ENCODE measurements at regions not wholly inside any gene's neighbourhood (a gene's known extent, or its start where the extent isn't known, plus 50 kb on each side); places are given as distances from the start of the nearest gene placed in this dataset.
A peak's percentile ranks its signal among the peaks of the same experiment; 100 is the strongest.
"Not testable (repeated sequence)": the region's sequence is repeated elsewhere in the genome, so short reads cannot be mapped to it uniquely, and the experiment has no call there.

- DNase-seq (ENCODE audit: low read depth in 4 of 4, low spot score in 3 of 4) = no peak
Observed at GRCh38 chr3:15851735-15852134, 54.0 kb upstream of the ANKRD28 start.

DNA sequence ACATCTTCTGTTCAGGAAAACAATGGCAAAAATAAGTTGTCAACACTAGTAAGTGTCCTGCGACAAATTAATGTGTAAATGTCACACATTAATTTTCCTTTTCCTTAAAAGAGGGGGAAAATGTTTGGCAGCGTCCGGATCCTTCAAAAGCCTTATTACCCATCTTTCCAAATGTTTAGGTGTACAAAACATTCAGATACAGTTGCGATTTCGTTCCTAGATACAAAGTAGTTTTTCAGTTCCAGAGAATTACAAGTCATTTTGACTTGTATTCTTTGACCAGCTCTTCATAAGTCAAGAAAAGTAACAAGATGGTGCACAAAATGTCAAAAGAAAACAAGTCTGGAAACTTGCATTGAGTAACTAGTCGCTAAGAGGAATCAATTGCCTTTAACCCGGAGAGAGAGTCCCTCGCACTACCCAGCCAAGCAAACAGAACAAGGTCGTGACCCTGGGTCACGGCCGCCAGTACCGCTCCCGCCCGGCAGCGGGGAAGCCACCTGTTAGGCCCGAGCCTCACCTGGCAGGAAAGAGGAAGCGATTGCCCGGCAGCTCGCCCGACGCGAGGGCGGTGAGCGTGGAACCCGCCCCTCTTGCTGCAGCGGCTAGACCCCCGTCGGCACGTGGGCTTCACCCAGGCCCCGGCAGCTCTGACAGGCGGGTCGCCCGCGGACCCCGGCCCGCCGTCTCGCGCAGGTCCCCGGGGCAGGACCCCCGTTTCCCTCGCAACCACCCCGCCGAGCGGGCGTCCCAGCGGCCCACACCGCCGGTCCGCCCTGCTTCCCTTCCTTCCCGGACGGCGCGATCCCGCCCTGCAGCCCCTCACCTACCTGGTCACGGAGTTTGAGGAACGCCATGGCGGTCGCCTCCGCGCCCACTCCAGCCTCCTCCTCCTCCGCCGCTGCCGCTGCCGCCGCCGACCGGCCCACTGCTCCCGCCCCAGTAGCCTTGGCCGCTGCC lies 61.0 kb upstream of the ANKRD28 start:
- peak in 3 of 4 donors; percentile 22 to 30 (median 28) for DNase-seq (ENCODE audit: low read depth in 4 of 4, low spot score in 3 of 4)

DNA sequence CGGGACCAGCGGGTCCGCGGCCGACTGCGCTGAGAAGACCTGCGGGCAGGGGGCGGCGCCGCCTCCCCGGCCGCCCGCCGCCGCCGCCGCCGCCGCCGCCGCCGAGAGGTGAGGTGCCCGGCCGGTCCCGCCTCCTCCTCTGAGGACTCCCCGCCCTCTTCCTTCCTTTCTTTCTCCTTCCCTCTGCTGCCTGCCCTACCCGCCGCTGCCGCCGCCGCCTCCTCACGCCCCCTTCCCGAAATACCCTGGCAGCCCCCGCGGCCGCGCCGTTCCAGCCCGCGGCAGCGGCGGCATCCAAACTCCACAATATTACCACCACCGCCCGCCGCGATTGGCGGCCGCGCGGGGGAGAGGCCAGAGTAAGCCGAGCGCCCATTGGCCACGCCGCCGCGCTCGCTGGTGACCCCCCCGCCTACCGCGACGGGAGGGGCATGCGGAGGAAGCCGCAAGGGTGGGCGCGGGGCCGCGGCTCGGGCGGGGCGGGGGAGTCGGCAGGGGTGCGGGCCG lies 61.8 kb upstream of the ANKRD28 start:
- DNase-seq (ENCODE audit: low read depth in 4 of 4, low spot score in 3 of 4) = peak; percentile 76 to 83 (median 78)

DNA sequence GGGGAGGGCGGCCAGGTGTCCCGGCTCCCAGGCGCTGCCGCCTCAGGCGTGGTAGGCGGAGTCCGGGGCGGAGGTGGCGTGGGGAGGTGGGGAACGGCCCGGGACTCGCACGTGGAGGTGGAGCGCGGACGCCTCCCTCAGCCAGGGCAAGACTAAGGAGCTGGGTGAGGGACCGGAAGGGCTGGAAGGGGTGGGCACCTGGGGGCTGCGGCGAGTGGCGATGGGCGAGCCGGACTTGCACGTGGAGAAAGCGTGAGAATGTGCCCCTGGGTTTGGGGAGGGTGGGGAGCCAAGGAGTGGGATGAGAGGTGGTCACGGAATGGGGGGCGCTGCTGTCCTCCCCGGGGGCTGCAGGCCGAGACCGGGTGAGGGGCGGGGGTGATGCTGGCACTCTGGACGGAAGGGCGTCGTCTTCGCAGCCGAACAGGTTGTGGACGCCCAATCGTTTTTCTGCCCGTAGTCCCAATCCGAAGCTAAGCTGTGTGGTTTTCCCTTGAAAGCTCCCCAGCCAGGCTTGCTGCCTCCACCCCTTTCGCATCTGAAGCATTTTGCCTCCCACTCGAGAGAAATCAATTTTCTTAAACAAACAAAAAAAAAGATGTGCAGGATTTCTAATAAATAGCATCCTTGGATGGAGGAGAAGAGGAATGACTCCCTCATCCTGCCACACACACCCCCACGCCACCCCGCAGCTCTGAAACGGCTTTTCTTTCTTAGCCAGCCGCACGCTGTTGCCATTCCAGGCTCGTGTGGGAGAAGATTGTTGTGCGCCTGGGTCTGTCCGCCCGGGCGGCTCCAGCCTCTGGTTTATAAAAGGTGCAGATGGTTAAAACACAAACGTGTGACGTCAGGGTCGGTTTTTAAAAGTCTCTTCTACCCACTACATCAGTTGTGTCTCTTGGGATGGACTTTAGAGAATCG lies 62.5 kb upstream of the ANKRD28 start:
- peak; percentile 24 to 44 (median 28) for DNase-seq (ENCODE audit: low read depth in 4 of 4, low spot score in 3 of 4)

DNA sequence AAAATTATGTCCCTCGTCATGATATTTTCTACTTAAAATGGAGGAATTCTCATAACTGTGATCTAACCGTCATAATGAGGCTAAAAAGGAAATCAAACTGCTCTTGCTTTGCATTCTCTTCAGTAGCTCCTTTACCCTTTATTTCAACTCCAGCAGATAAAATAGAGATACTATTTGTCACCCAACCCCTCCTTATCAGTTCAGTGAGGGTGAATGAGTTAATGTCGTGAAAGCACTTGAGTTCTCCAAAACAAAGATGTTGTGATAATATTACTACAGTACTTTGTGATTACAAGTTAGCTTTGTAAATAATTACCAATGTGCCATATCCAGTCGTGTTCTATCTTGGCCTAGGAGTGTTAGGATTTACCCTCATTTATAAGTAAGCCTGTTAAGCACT lies 63.4 kb upstream of the ANKRD28 start:
- no peak for DNase-seq (ENCODE audit: low read depth in 4 of 4, low spot score in 3 of 4)

GRCh38 chr3:15872807-15873206 lies 75.0 kb upstream of the ANKRD28 start:
- no peak for DNase-seq (ENCODE audit: low read depth in 4 of 4, low spot score in 3 of 4)

DNA sequence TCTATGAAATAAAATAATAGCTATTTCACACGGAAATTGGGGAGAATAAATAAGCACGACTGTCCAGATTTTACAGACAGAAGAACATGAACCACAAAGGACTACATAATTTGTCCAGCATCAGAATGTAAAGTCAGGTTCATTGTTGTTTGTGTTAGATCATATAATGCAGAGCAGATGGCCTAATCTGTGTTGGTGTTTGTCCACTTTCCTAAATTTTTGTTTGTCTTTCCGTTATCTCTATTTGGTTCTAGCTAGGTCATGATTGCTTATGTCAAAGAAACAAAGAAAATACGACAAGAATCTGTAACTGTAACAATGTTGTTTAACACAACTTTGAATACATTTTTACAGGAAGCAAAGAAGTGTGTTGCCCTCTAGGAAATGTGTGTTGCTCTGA lies 75.6 kb upstream of the ANKRD28 start:
- DNase-seq (ENCODE audit: low read depth in 4 of 4, low spot score in 3 of 4) = no peak

- no peak for DNase-seq (ENCODE audit: low read depth in 4 of 4, low spot score in 3 of 4)
Observed at GRCh38 chr3:15875016-15875689, 77.4 kb upstream of the ANKRD28 start.

DNA sequence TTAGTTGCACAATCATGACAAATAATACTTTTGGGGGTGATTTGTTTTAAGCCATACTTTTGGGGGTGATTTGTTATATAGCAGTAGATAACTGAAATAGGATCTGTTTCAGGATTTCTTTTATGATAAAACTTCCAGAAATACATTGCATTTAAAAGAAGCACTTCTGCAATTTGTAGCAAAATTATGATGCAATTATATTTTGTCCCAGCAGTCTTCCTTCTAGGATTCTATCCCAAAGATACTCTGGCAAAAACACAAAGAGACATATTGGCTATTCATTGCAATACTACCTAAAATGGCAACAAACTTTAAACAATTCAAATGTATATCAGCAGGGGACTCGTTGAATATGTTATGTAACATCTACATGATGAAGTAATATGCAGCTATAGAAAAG lies 78.9 kb upstream of the ANKRD28 start:
- DNase-seq (ENCODE audit: low read depth in 4 of 4, low spot score in 3 of 4) = no peak

DNA sequence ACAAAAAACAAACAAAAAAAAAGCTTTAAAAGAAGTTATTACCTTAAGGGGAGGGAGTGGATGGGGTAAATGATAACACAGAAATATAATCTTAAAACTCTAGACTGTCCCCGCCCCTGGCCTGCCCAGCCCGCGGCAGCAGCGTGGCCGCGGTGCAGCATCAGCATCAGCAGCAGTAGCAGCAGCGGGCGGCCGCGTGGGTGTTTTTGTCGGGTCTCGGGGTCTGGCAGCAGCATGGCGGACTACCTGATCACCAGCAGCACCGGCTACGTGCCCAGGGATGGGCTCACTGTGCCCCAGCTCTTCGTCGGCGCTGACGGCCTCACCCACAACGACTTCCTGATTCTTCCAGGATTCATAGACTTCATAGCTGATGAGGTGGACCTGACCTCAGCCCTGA lies 80.0 kb upstream of the ANKRD28 start:
- DNase-seq (ENCODE audit: low read depth in 4 of 4, low spot score in 3 of 4) = no peak

GRCh38 chr3:15879787-15880186 lies 82.0 kb upstream of the ANKRD28 start:
- not testable (repeated sequence) for DNase-seq (ENCODE audit: low read depth in 4 of 4, low spot score in 3 of 4)

- DNase-seq (ENCODE audit: low read depth in 4 of 4, low spot score in 3 of 4) = no peak
Observed at GRCh38 chr3:15882577-15882976, 84.8 kb upstream of the ANKRD28 start.

DNA sequence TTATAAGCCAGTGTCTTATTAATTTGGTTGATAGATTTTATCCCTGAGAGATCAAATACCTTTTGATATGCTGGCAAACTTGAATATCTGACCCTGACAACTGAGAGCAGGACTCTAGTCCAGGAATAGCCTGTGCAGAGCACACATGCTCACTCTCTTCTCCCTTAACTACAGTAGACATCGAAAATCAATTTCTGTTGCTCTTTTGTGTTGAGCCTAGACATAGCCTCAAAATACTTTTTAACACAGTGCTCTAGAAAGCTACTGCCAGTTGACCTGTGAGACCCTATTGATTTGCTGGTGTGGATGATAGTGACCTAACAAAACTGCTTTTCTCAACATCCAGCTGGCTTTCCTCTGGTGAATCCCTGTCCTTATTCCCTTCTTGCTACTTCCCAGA lies 86.4 kb upstream of the ANKRD28 start:
- DNase-seq (ENCODE audit: low read depth in 4 of 4, low spot score in 3 of 4) = no peak

GRCh38 chr3:15886521-15886920 lies 88.7 kb upstream of the ANKRD28 start:
- no peak for DNase-seq (ENCODE audit: low read depth in 4 of 4, low spot score in 3 of 4)

- DNase-seq (ENCODE audit: low read depth in 4 of 4, low spot score in 3 of 4) = no peak
Observed at GRCh38 chr3:15887261-15887660, 89.5 kb upstream of the ANKRD28 start.

DNA sequence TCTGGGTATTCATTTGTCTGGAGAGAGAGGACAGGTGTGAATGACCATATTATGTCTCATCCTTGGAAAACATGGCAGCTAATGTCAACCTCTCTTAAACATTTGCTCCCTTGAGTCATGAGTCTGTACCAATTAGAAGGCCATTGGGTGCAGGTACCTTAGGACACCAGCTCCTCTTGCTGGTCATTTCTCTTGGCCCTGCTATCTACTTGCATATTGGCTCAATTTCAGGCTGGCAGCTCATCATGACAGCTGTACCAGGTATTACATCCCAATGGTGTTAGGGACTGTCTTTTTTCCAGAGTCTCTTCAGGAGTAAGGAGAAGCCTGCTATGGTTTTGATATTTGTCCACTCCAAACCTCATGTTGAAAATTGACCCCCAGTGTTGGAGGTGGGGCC lies 92.2 kb upstream of the ANKRD28 start:
- no peak for DNase-seq (ENCODE audit: low read depth in 4 of 4, low spot score in 3 of 4)

GRCh38 chr3:15892311-15893227 lies 94.8 kb upstream of the ANKRD28 start:
- peak in 2 of 4 donors; percentile 14 to 19 for DNase-seq (ENCODE audit: low read depth in 4 of 4, low spot score in 3 of 4)

- no peak for DNase-seq (ENCODE audit: low read depth in 4 of 4, low spot score in 3 of 4)
Observed at GRCh38 chr3:15894382-15894781, 96.6 kb upstream of the ANKRD28 start.

GRCh38 chr3:15896500-15896899 lies 98.7 kb upstream of the ANKRD28 start:
- no peak for DNase-seq (ENCODE audit: low read depth in 4 of 4, low spot score in 3 of 4)

GRCh38 chr3:15899388-15899787 lies 101.6 kb upstream of the ANKRD28 start:
- no peak for DNase-seq (ENCODE audit: low read depth in 4 of 4, low spot score in 3 of 4)

Measured in right renal pelvis (tissue), 4 donors.